Hepatocyte (in vitro differentiated cells): ENCODE measurements at regions not wholly inside any gene's neighbourhood (a gene's known extent, or its start where the extent isn't known, plus 50 kb on each side); places are given as distances from the start of the nearest gene placed in this dataset.

Source experiments
- DNase-seq: peaks from one replicate; pipeline ENCODE4 v3.0.0-alpha.2; 2016; ENCODE audit warnings: low spot score
- H2AFZ ChIP-seq: fragments of 200-600 bp; sonication (generic); 2 replicates; pipeline ENCODE4 v1.6.0; 2016; ENCODE audit warnings: antibody characterized with exemption, mild to moderate bottlenecking
- H3K27ac ChIP-seq: fragments of 200-600 bp; sonication (generic); 2 replicates; pipeline ENCODE4 v1.5.1; 2016; ENCODE audit warnings: mild to moderate bottlenecking
- H3K27me3 ChIP-seq: fragments of 200-600 bp; sonication (generic); 2 replicates; pipeline ENCODE4 v1.6.1; 2016
- H3K36me3 ChIP-seq: fragments of 200-600 bp; sonication (generic); replicated peaks from 2 replicates; pipeline ENCODE4 v1.5.1; 2016; ENCODE audit warnings: low read depth; ENCODE audit not compliant: insufficient read depth
- H3K4me1 ChIP-seq: fragments of 200-600 bp; sonication (generic); 2 replicates; pipeline ENCODE4 v1.5.1; 2016; ENCODE audit warnings: mild to moderate bottlenecking, moderate library complexity; ENCODE audit not compliant: insufficient read depth
- H3K4me2 ChIP-seq: fragments of 200-600 bp; sonication (generic); 2 replicates; pipeline ENCODE4 v1.6.0; 2016
- H3K4me3 ChIP-seq: fragments of 200-600 bp; sonication (generic); 2 replicates; pipeline ENCODE4 v1.5.1; 2016; ENCODE audit warnings: mild to moderate bottlenecking
- H3K79me2 ChIP-seq: fragments of 200-600 bp; sonication (generic); 2 replicates; pipeline ENCODE4 v1.6.0; 2017; ENCODE audit warnings: mild to moderate bottlenecking
- H3K9me2 ChIP-seq: fragments of 200-600 bp; sonication (generic); replicated peaks from 2 replicates; pipeline ENCODE4 v1.6.0; 2017; ENCODE audit warnings: mild to moderate bottlenecking; ENCODE audit not compliant: insufficient read depth
- H3K9me3 ChIP-seq: fragments of 200-600 bp; sonication (generic); 2 replicates; pipeline ENCODE4 v1.5.1; 2016; ENCODE audit warnings: low read depth, mild to moderate bottlenecking
- H4K20me1 ChIP-seq: fragments of 200-600 bp; sonication (generic); 2 replicates; pipeline ENCODE4 v1.6.0; 2016; ENCODE audit warnings: mild to moderate bottlenecking; ENCODE audit not compliant: insufficient read depth, poor library complexity, severe bottlenecking
- CTCF ChIP-seq: fragments of 200-600 bp; sonication (generic); IDR thresholded peaks from 2 replicates; pipeline ENCODE4 v1.5.1; 2016; ENCODE audit warnings: antibody characterized with exemption, mild to moderate bottlenecking; ENCODE audit not compliant: poor library complexity
- EZH2 ChIP-seq: fragments of 200-600 bp; sonication (generic); IDR thresholded peaks from 2 replicates; pipeline ENCODE4 v1.6.1; 2016; ENCODE audit warnings: antibody characterized with exemption, mild to moderate bottlenecking, borderline replicate concordance
- EZH2phosphoT487 ChIP-seq: fragments of 200-600 bp; sonication (generic); IDR thresholded peaks from one replicate; pipeline ENCODE4 v1.6.1; 2018; ENCODE audit warnings: antibody characterized with exemption, mild to moderate bottlenecking, low read depth, moderate library complexity; ENCODE audit not compliant: unreplicated experiment, severe bottlenecking
- WGBS: methylation state at CpG from one replicate; pipeline ENCODE4 v1.1.6; 2016; ENCODE audit warnings: low lambda C conversion rate; ENCODE audit errors: missing lambda C conversion rate; 5-methylcytosine and 5-hydroxymethylcytosine counted together

- H3K9me3 ChIP-seq, result no peaks in the 10 kb centered on the region
- H2AFZ ChIP-seq, result no peak overlapping the region
- no peaks in the 10 kb centered on the region for H3K27me3 ChIP-seq
- H3K4me2 ChIP-seq, result no peak overlapping the region
- no peaks in the 10 kb centered on the region for H3K79me2 ChIP-seq
- no peak for DNase-seq
- peaks cover 3% of the 10 kb centered on the region for H3K4me1 ChIP-seq
- H3K36me3 ChIP-seq, result no peaks in the 10 kb centered on the region
- no peak for TF ChIP-seq EZH2
- TF ChIP-seq EZH2phosphoT487, result no peak
- TF ChIP-seq CTCF, result no peak
- no peak overlapping the region for H3K4me3 ChIP-seq
- WGBS, result 94% methylated on average over 2 of the region's 2 CpGs
- no peaks in the 10 kb centered on the region for H4K20me1 ChIP-seq
- no peak overlapping the region for H3K27ac ChIP-seq
- no peaks in the 10 kb centered on the region for H3K9me2 ChIP-seq
These were observed 270.2 kb upstream of the C1orf87 start for GRCh38 chr1:60343736-60344135.

GRCh38 chr1:60342569-60342968 is 269.0 kb upstream of the C1orf87 start:
- Histone ChIP-seq H3K27ac (no peak overlapping the region), H3K79me2 (no peaks in the 10 kb centered on the region), H3K4me3 (no peak overlapping the region), H3K4me2 (no peak overlapping the region), H4K20me1 (no peaks in the 10 kb centered on the region), H2AFZ (no peak overlapping the region), H3K9me2 (no peaks in the 10 kb centered on the region), H3K27me3 (no peaks in the 10 kb centered on the region), H3K4me1 (peaks cover 3% of the 10 kb centered on the region), H3K36me3 (no peaks in the 10 kb centered on the region), H3K9me3 (no peaks in the 10 kb centered on the region)
- TF ChIP-seq EZH2 (no peak), CTCF (no peak), EZH2phosphoT487 (no peak)
- no peak for DNase-seq
- 83% methylated on average over 1 of the region's 1 CpG for WGBS

GRCh38 chr1:60341274-60341673 is 267.7 kb upstream of the C1orf87 start:
- H3K79me2 ChIP-seq, result no peaks in the 10 kb centered on the region
- H3K4me1 ChIP-seq, result peaks cover 3% of the 10 kb centered on the region
- DNase-seq, result no peak
- H3K9me3 ChIP-seq, result no peaks in the 10 kb centered on the region
- TF ChIP-seq EZH2 (no peak), EZH2phosphoT487 (no peak), CTCF (no peak)
- no peaks in the 10 kb centered on the region for H3K27me3 ChIP-seq
- no peaks in the 10 kb centered on the region for H3K9me2 ChIP-seq
- H3K4me2 ChIP-seq, result no peak overlapping the region
- H3K36me3 ChIP-seq, result no peaks in the 10 kb centered on the region
- no peak overlapping the region for H2AFZ ChIP-seq
- H3K27ac ChIP-seq, result no peak overlapping the region
- WGBS, result 89% methylated on average over 1 of the region's 1 CpG
- no peak overlapping the region for H3K4me3 ChIP-seq
- no peaks in the 10 kb centered on the region for H4K20me1 ChIP-seq

- WGBS, result 73% methylated on average over 1 of the region's 1 CpG
- H3K4me1 ChIP-seq, result no peaks in the 10 kb centered on the region
- no peak for DNase-seq
These were observed 258.1 kb upstream of the C1orf87 start for GRCh38 chr1:60331647-60332046.

More at GRCh38 chr1:60331647-60332046, 258.1 kb upstream of the C1orf87 start:
- Histone ChIP-seq H3K36me3 (no peaks in the 10 kb centered on the region), H3K4me2 (no peak overlapping the region), H3K27me3 (no peaks in the 10 kb centered on the region), H3K9me2 (no peaks in the 10 kb centered on the region), H4K20me1 (no peaks in the 10 kb centered on the region), H3K9me3 (no peaks in the 10 kb centered on the region), H3K79me2 (no peaks in the 10 kb centered on the region), H3K4me3 (no peak overlapping the region), H3K27ac (no peak overlapping the region), H2AFZ (no peak overlapping the region)
- TF ChIP-seq EZH2phosphoT487 (no peak), EZH2 (no peak), CTCF (no peak)
